ENCODE measurements at regions not wholly inside any gene's neighbourhood (a gene's known extent, or its start where the extent isn't known, plus 50 kb on each side); places are given as distances from the start of the nearest gene placed in this dataset.

GRCh38 chr16:13291591-13292333 lies 390.4 kb downstream of the SHISA9 start:
- FAIRE-seq (no peak), DNase-seq (ENCODE audit: insufficient read length) (no peak)
- no peak for TF ChIP-seq POLR2A (IDR thresholded peaks at IDR 0.05; ENCODE audit: low read depth, low read length)
- no peak for TF ChIP-seq POLR2AphosphoS5 (IDR thresholded peaks at IDR 0.05; ENCODE audit: low read depth, low read length)
- no peak for TF ChIP-seq TAF1 (IDR thresholded peaks at IDR 0.05; ENCODE audit: borderline replicate concordance, low read depth, low read length)

- FAIRE-seq (no peak), DNase-seq (ENCODE audit: insufficient read length) (no peak)
Measured at GRCh38 chr16:13296206-13296605, 394.8 kb downstream of the SHISA9 start.

GRCh38 chr16:13298666-13299065 lies 397.3 kb downstream of the SHISA9 start:
- TF ChIP-seq POLR2A (IDR thresholded peaks at IDR 0.05; ENCODE audit: low read depth, low read length) (no peak), TAF1 (IDR thresholded peaks at IDR 0.05; ENCODE audit: borderline replicate concordance, low read depth, low read length) (no peak), POLR2AphosphoS5 (IDR thresholded peaks at IDR 0.05; ENCODE audit: low read depth, low read length) (no peak)
- DNase-seq (ENCODE audit: insufficient read length) (no peak), FAIRE-seq (no peak)

More at GRCh38 chr16:13296206-13296605, 394.8 kb downstream of the SHISA9 start:
- TF ChIP-seq POLR2A (IDR thresholded peaks at IDR 0.05; ENCODE audit: low read depth, low read length): no peak
- no peak for TF ChIP-seq POLR2AphosphoS5 (IDR thresholded peaks at IDR 0.05; ENCODE audit: low read depth, low read length)
- no peak for TF ChIP-seq TAF1 (IDR thresholded peaks at IDR 0.05; ENCODE audit: borderline replicate concordance, low read depth, low read length)

GRCh38 chr16:13300066-13300840 lies 398.9 kb downstream of the SHISA9 start:
- DNase-seq (ENCODE audit: insufficient read length) (no peak), FAIRE-seq (no peak)
- TF ChIP-seq POLR2A (IDR thresholded peaks at IDR 0.05; ENCODE audit: low read depth, low read length): no peak
- no peak for TF ChIP-seq TAF1 (IDR thresholded peaks at IDR 0.05; ENCODE audit: borderline replicate concordance, low read depth, low read length)
- TF ChIP-seq POLR2AphosphoS5 (IDR thresholded peaks at IDR 0.05; ENCODE audit: low read depth, low read length): no peak

- TF ChIP-seq TAF1 (IDR thresholded peaks at IDR 0.05; ENCODE audit: borderline replicate concordance, low read depth, low read length) (no peak), POLR2AphosphoS5 (IDR thresholded peaks at IDR 0.05; ENCODE audit: low read depth, low read length) (no peak), POLR2A (IDR thresholded peaks at IDR 0.05; ENCODE audit: low read depth, low read length) (no peak)
- FAIRE-seq: peak; percentile 24
Measured at GRCh38 chr16:13305019-13305755, 403.8 kb downstream of the SHISA9 start.

GRCh38 chr16:13306161-13306995 lies 405.0 kb downstream of the SHISA9 start:
- FAIRE-seq (no peak), DNase-seq (ENCODE audit: insufficient read length) (no peak)
- TF ChIP-seq POLR2A (IDR thresholded peaks at IDR 0.05; ENCODE audit: low read depth, low read length) (no peak), POLR2AphosphoS5 (IDR thresholded peaks at IDR 0.05; ENCODE audit: low read depth, low read length) (no peak), TAF1 (IDR thresholded peaks at IDR 0.05; ENCODE audit: borderline replicate concordance, low read depth, low read length) (no peak)

More at GRCh38 chr16:13305019-13305755, 403.8 kb downstream of the SHISA9 start:
- no peak for DNase-seq (ENCODE audit: insufficient read length)

- TF ChIP-seq POLR2AphosphoS5 (IDR thresholded peaks at IDR 0.05; ENCODE audit: low read depth, low read length): no peak
- no peak for TF ChIP-seq TAF1 (IDR thresholded peaks at IDR 0.05; ENCODE audit: borderline replicate concordance, low read depth, low read length)
- TF ChIP-seq POLR2A (IDR thresholded peaks at IDR 0.05; ENCODE audit: low read depth, low read length): no peak
- DNase-seq (ENCODE audit: insufficient read length): no peak
- FAIRE-seq: no peak
Measured at GRCh38 chr16:13307255-13307654, 405.9 kb downstream of the SHISA9 start.

GRCh38 chr16:13307851-13308250 lies 406.5 kb downstream of the SHISA9 start:
- FAIRE-seq (no peak), DNase-seq (ENCODE audit: insufficient read length) (no peak)
- TF ChIP-seq POLR2A (IDR thresholded peaks at IDR 0.05; ENCODE audit: low read depth, low read length): no peak
- no peak for TF ChIP-seq TAF1 (IDR thresholded peaks at IDR 0.05; ENCODE audit: borderline replicate concordance, low read depth, low read length)
- TF ChIP-seq POLR2AphosphoS5 (IDR thresholded peaks at IDR 0.05; ENCODE audit: low read depth, low read length): no peak

GRCh38 chr16:13312063-13312462 lies 410.7 kb downstream of the SHISA9 start:
- FAIRE-seq (no peak), DNase-seq (ENCODE audit: insufficient read length) (no peak)
- no peak for TF ChIP-seq TAF1 (IDR thresholded peaks at IDR 0.05; ENCODE audit: borderline replicate concordance, low read depth, low read length)
- TF ChIP-seq POLR2AphosphoS5 (IDR thresholded peaks at IDR 0.05; ENCODE audit: low read depth, low read length): no peak
- TF ChIP-seq POLR2A (IDR thresholded peaks at IDR 0.05; ENCODE audit: low read depth, low read length): no peak

- DNase-seq (ENCODE audit: insufficient read length): no peak
- FAIRE-seq: no peak
- TF ChIP-seq TAF1 (IDR thresholded peaks at IDR 0.05; ENCODE audit: borderline replicate concordance, low read depth, low read length) (no peak), POLR2A (IDR thresholded peaks at IDR 0.05; ENCODE audit: low read depth, low read length) (no peak)
Measured at GRCh38 chr16:13313351-13313750, 412.0 kb downstream of the SHISA9 start.
